WTC11 (cell line): ENCODE measurements at regions not wholly inside any gene's neighbourhood (a gene's known extent, or its start where the extent isn't known, plus 50 kb on each side); places are given as distances from the start of the nearest gene placed in this dataset.

Experiments used
- CTCF ChIP-seq: fragments of 200-600 bp; IDR thresholded peaks from 2 replicates; pipeline ENCODE4 v1.8.0; 2022; ENCODE audit warnings: antibody characterized with exemption
- FOXJ3 ChIP-seq: sonication (generic); formaldehyde crosslinking; IDR thresholded peaks from 2 replicates; pipeline ENCODE4 v1.9.0; 2021; ENCODE audit warnings: missing genetic modification reagents, mild to moderate bottlenecking, borderline replicate concordance
- NR2C2 ChIP-seq: sonication (generic); formaldehyde crosslinking; IDR thresholded peaks from 2 replicates; pipeline ENCODE4 v1.8.0; 2022; ENCODE audit warnings: mild to moderate bottlenecking, missing genetic modification reagents
- SP1 ChIP-seq: sonication (generic); formaldehyde crosslinking; conservative IDR thresholded peaks from 2 replicates; pipeline ENCODE4 v1.8.1; 2022; ENCODE audit warnings: missing genetic modification reagents
- USF2 ChIP-seq: sonication (generic); formaldehyde crosslinking; IDR thresholded peaks from 2 replicates; pipeline ENCODE4 v1.8.1; 2023; ENCODE audit warnings: mild to moderate bottlenecking, missing genetic modification reagents, moderate library complexity
- ZBTB21 ChIP-seq: sonication (generic); formaldehyde crosslinking; IDR thresholded peaks from 2 replicates; pipeline ENCODE4 v1.8.1; 2023; ENCODE audit warnings: mild to moderate bottlenecking, missing genetic modification reagents, borderline replicate concordance
- ZNF138 ChIP-seq: sonication (generic); formaldehyde crosslinking; conservative IDR thresholded peaks from 2 replicates; pipeline ENCODE4 v1.8.1; 2022; ENCODE audit warnings: mild to moderate bottlenecking, moderate library complexity, missing genetic modification reagents

- no peak for TF ChIP-seq USF2 (CRISPR knock-in tag)
- no peak for TF ChIP-seq ZNF138 (CRISPR knock-in tag)
- no peak for TF ChIP-seq CTCF
- no peak for TF ChIP-seq SP1 (CRISPR knock-in tag)
- no peak for TF ChIP-seq FOXJ3 (CRISPR knock-in tag)
- TF ChIP-seq ZBTB21 (CRISPR knock-in tag), result no peak
- no peak for TF ChIP-seq NR2C2
These were observed 540.0 kb upstream of the GOT2 start for GRCh38 chr16:59274141-59274540.
